Left lung (tissue), 4 donors: ENCODE measurements at regions not wholly inside any gene's neighbourhood (a gene's known extent, or its start where the extent isn't known, plus 50 kb on each side); places are given as distances from the start of the nearest gene placed in this dataset.
A peak's percentile ranks its signal among the peaks of the same experiment; 100 is the strongest.
"Not testable (repeated sequence)": the region's sequence is repeated elsewhere in the genome, so short reads cannot be mapped to it uniquely, and the experiment has no call there.

Experiments
- ATAC-seq: fragments of 200-7000 bp; cut with Tn5 transposase; one replicate; pipeline ENCODE4 v1.9.1; 2020; ENCODE audit warnings: moderate library complexity
- DNase-seq, 4 donors: peaks; one replicate each; pipeline ENCODE4 v3.0.0-alpha.2; 2013 to 2020
- H3K27ac ChIP-seq, 2 donors: fragments of 200-600 bp; sonication (generic) in 1 of 2; one replicate each; pipeline versions ENCODE4 v1.5.0 to v1.8.0; 2020 to 2021
- H3K27me3 ChIP-seq, 2 donors: fragments of 200-600 bp; sonication (generic) in 1 of 2; one replicate each; pipeline versions ENCODE4 v1.5.0 to v1.8.0; 2020 to 2021
- H3K36me3 ChIP-seq, 2 donors: fragments of 200-600 bp; sonication (generic) in 1 of 2; one replicate each; pipeline versions ENCODE4 v1.5.0 to v1.8.0; 2020 to 2021
- H3K4me1 ChIP-seq, 2 donors: fragments of 200-600 bp; one replicate each; pipeline ENCODE4 v1.8.0; 2021
- H3K4me3 ChIP-seq, 2 donors: fragments of 200-600 bp; sonication (generic) in 1 of 2; one replicate each; pipeline versions ENCODE4 v1.5.0 to v1.8.0; 2020 to 2021; ENCODE audit warnings: mild to moderate bottlenecking in 1 of 2
- H3K9me3 ChIP-seq, 2 donors: fragments of 200-600 bp; sonication (generic) in 1 of 2; one replicate each; pipeline versions ENCODE4 v1.5.0 to v1.8.0; 2020 to 2021
- CTCF ChIP-seq, 2 donors: fragments of 200-600 bp; sonication (generic) in 1 of 2; IDR thresholded peaks; one replicate each; pipeline versions ENCODE4 v1.5.0 to v1.8.0; 2021; ENCODE audit warnings: antibody characterized with exemption in 2 of 2
- intact Hi-C, 2 donors: fragments of 100-400 bp; cut with DNase I; formaldehyde crosslinking; loops; one replicate each; pipeline versions ENCODE4 v1.11.2 to v1.14.2; 2022
- donor health status: DM: no; HTN: yes; CAD: no.
- donor health status: DM: no; HTN: no; CAD: no.

GRCh38 chr2:61660511-61661388 lies 122.6 kb upstream of the XPO1 start:
- DNase-seq: no peak
- ATAC-seq: no peak
- Histone ChIP-seq H3K27ac (no peak overlapping the region), H3K4me1 (no peaks in the 10 kb centered on the region), H3K36me3 (no peaks in the 10 kb centered on the region), H3K4me3 (no peak overlapping the region), H3K9me3 (no peaks in the 10 kb centered on the region), H3K27me3 (no peaks in the 10 kb centered on the region)
- no peak for TF ChIP-seq CTCF (IDR thresholded peaks at IDR 0.05)
- intact Hi-C loops: no loop called here

GRCh38 chr2:61658841-61659780 lies 121.0 kb upstream of the XPO1 start:
- no peaks in the 10 kb centered on the region for H3K9me3 ChIP-seq
- DNase-seq (no peak), ATAC-seq (peak; percentile 92)
- peak in 1 of 2 donors; percentile 54 for TF ChIP-seq CTCF (IDR thresholded peaks at IDR 0.05)
- no peak overlapping the region for H3K27ac ChIP-seq
- H3K4me1 ChIP-seq: no peaks in the 10 kb centered on the region
- intact Hi-C loops: no loop called here
- H3K36me3 ChIP-seq: no peaks in the 10 kb centered on the region
- H3K27me3 ChIP-seq: no peaks in the 10 kb centered on the region
- H3K4me3 ChIP-seq: no peak overlapping the region

GRCh38 chr2:61649946-61650345 lies 111.8 kb upstream of the XPO1 start:
- H3K27ac ChIP-seq, ATAC-seq, DNase-seq, H3K4me3 ChIP-seq, H3K4me1 ChIP-seq, H3K36me3 ChIP-seq, H3K27me3 ChIP-seq, intact Hi-C loops: not testable (repeated sequence)
- peaks cover 0 to 16% of the 10 kb centered on the region in 2 donors for H3K9me3 ChIP-seq

- no peak for ATAC-seq
- TF ChIP-seq CTCF (IDR thresholded peaks at IDR 0.05): no peak
- Histone ChIP-seq H3K4me3 (no peak overlapping the region), H3K27ac (no peak overlapping the region), H3K27me3 (no peaks in the 10 kb centered on the region), H3K36me3 (no peaks in the 10 kb centered on the region), H3K9me3 (peaks cover 0 to 16% of the 10 kb centered on the region in 2 donors), H3K4me1 (no peaks in the 10 kb centered on the region)
- peak in 2 of 4 donors; percentile 19 to 37 for DNase-seq
- intact Hi-C loops: no loop called here
These were observed 110.9 kb upstream of the XPO1 start for GRCh38 chr2:61649021-61649420.

GRCh38 chr2:61647044-61647443 lies 108.9 kb upstream of the XPO1 start:
- H3K9me3 ChIP-seq: peaks cover 0 to 16% of the 10 kb centered on the region in 2 donors

More at GRCh38 chr2:61647044-61647443, 108.9 kb upstream of the XPO1 start:
- Histone ChIP-seq H3K27ac (no peak overlapping the region), H3K27me3 (no peaks in the 10 kb centered on the region), H3K36me3 (no peaks in the 10 kb centered on the region), H3K4me3 (no peak overlapping the region), H3K4me1 (no peaks in the 10 kb centered on the region)
- no peak for DNase-seq
- intact Hi-C loops: no loop called here
- no peak for ATAC-seq
- TF ChIP-seq CTCF (IDR thresholded peaks at IDR 0.05): no peak
